ENCODE measurements at regions not wholly inside any gene's neighbourhood (a gene's known extent, or its start where the extent isn't known, plus 50 kb on each side); places are given as distances from the start of the nearest gene placed in this dataset.

GRCh38 chr12:113551563-113551962, 79.9 kb upstream of the LHX5 start:
- TF ChIP-seq, protein P1, sequence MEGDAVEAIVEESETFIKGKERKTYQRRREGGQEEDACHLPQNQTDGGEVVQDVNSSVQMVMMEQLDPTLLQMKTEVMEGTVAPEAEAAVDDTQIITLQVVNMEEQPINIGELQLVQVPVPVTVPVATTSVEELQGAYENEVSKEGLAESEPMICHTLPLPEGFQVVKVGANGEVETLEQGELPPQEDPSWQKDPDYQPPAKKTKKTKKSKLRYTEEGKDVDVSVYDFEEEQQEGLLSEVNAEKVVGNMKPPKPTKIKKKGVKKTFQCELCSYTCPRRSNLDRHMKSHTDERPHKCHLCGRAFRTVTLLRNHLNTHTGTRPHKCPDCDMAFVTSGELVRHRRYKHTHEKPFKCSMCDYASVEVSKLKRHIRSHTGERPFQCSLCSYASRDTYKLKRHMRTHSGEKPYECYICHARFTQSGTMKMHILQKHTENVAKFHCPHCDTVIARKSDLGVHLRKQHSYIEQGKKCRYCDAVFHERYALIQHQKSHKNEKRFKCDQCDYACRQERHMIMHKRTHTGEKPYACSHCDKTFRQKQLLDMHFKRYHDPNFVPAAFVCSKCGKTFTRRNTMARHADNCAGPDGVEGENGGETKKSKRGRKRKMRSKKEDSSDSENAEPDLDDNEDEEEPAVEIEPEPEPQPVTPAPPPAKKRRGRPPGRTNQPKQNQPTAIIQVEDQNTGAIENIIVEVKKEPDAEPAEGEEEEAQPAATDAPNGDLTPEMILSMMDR (IDR thresholded peaks at IDR 0.05; ENCODE audit: unreplicated experiment), result no peak
- Mint-ChIP-seq H3K4me3 (no peak overlapping the region), H3K27me3 (ENCODE audit: low read depth) (peaks cover 48% of the 10 kb centered on the region), H3K4me1 (no peaks in the 10 kb centered on the region), H3K36me3 (no peaks in the 10 kb centered on the region), H3K9me3 (peaks cover 7% of the 10 kb centered on the region), H3K27ac (no peak overlapping the region)
- no peak for DNase-seq (ENCODE audit: low spot score in 2 of 2, unreplicated experiment in 2 of 2)

DNA sequence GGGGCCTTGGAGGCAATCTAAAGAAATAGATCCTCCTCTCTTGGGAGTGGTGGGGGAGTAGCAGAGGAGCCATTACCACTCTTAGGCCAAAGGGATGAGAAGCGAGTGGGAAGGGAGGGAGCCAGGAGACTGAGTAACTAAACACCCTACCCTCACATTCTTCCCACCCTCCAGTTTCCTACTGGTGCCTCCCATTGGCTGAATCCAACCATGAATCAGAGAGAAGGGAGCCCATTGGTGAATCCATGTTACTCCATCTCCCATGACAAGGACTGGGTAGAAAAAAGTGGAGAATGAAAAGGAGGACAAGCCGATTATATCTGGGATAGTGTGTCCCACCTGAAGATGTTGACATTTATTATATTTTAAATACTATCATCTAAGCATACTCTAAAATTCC, 76.8 kb upstream of the LHX5 start:
- no peak for DNase-seq (ENCODE audit: low spot score in 2 of 2, unreplicated experiment in 2 of 2)
- TF ChIP-seq, protein P1 (IDR thresholded peaks at IDR 0.05; ENCODE audit: unreplicated experiment), result no peak
- Mint-ChIP-seq H3K9me3 (peaks cover 7% of the 10 kb centered on the region), H3K4me1 (no peaks in the 10 kb centered on the region), H3K36me3 (no peaks in the 10 kb centered on the region), H3K4me3 (no peak overlapping the region), H3K27ac (no peak overlapping the region), H3K27me3 (ENCODE audit: low read depth) (peaks cover 42% of the 10 kb centered on the region)

GRCh38 chr12:113546916-113547863, 75.5 kb upstream of the LHX5 start:
- Mint-ChIP-seq H3K27ac (no peak overlapping the region), H3K27me3 (ENCODE audit: low read depth) (peaks cover 45% of the 10 kb centered on the region), H3K9me3 (peaks cover 7% of the 10 kb centered on the region), H3K4me1 (no peaks in the 10 kb centered on the region), H3K36me3 (no peaks in the 10 kb centered on the region), H3K4me3 (no peak overlapping the region)
- TF ChIP-seq, protein P1 (IDR thresholded peaks at IDR 0.05; ENCODE audit: unreplicated experiment), result no peak
- DNase-seq (ENCODE audit: low spot score in 2 of 2, unreplicated experiment in 2 of 2), result no peak

DNA sequence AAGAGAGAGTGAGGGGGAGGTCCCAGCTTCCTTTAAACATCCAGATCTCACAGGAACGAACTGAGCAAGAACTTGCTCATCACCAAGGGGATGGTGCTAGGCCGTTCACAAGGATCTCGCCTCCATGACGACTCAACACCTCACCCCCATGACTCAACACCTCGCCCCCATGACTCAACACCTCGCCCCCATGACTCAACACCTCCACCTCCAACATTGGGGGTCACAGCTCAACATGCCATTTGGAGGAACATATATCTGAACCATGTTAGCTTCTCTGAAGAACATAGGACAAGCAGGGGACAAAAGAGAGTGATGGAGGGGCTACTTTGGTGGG, 66.0 kb upstream of the LHX5 start:
- H3K9me3 Mint-ChIP-seq, result no peaks in the 10 kb centered on the region
- peaks cover 67% of the 10 kb centered on the region for H3K27me3 Mint-ChIP-seq (ENCODE audit: low read depth)
- no peak overlapping the region for H3K4me3 Mint-ChIP-seq
- H3K36me3 Mint-ChIP-seq, result no peaks in the 10 kb centered on the region
- DNase-seq (ENCODE audit: low spot score in 2 of 2, unreplicated experiment in 2 of 2), result no peak
- H3K4me1 Mint-ChIP-seq, result no peaks in the 10 kb centered on the region
- TF ChIP-seq, protein P1 (IDR thresholded peaks at IDR 0.05; ENCODE audit: unreplicated experiment), result no peak
- no peak overlapping the region for H3K27ac Mint-ChIP-seq

- Mint-ChIP-seq H3K4me1 (no peaks in the 10 kb centered on the region), H3K4me3 (no peak overlapping the region), H3K27ac (no peak overlapping the region), H3K9me3 (no peaks in the 10 kb centered on the region), H3K36me3 (no peaks in the 10 kb centered on the region), H3K27me3 (ENCODE audit: low read depth) (peaks cover 69% of the 10 kb centered on the region)
- TF ChIP-seq, protein P1 (IDR thresholded peaks at IDR 0.05; ENCODE audit: unreplicated experiment), result no peak
- DNase-seq (ENCODE audit: low spot score in 2 of 2, unreplicated experiment in 2 of 2), result no peak
Observed at GRCh38 chr12:113537046-113537750, 65.5 kb upstream of the LHX5 start.

Measured in mesothelial cell of epicardium (in vitro differentiated cells).